Kidney epithelial cell (primary cell): ENCODE measurements at regions not wholly inside any gene's neighbourhood (a gene's known extent, or its start where the extent isn't known, plus 50 kb on each side); places are given as distances from the start of the nearest gene placed in this dataset.
A peak's percentile ranks its signal among the peaks of the same experiment; 100 is the strongest.
"Not testable (repeated sequence)": the region's sequence is repeated elsewhere in the genome, so short reads cannot be mapped to it uniquely, and the experiment has no call there.

ENCODE experiments used
- DNase-seq: peaks from one replicate; pipeline ENCODE4 v3.0.0-alpha.2; 2010; ENCODE audit warnings: low read depth
- H3K27me3 ChIP-seq: 2 replicates; pipeline ENCODE4 v1.6.0; 2011; ENCODE audit warnings: low read length; ENCODE audit not compliant: control insufficient read depth, insufficient read depth
- H3K36me3 ChIP-seq: 2 replicates; pipeline ENCODE4 v1.5.1; 2011; ENCODE audit warnings: low read length; ENCODE audit not compliant: control insufficient read depth, insufficient read depth
- H3K4me3 ChIP-seq: 2 replicates; pipeline ENCODE4 v1.5.1; 2011; ENCODE audit warnings: low read depth, mild to moderate bottlenecking, control low read depth, low read length
- CTCF ChIP-seq: IDR thresholded peaks from 2 replicates; pipeline ENCODE4 v1.5.1; 2011; ENCODE audit warnings: mild to moderate bottlenecking, moderate library complexity, low read length, control low read depth, inconsistent platforms; ENCODE audit not compliant: insufficient read depth, poor library complexity, severe bottlenecking

- Histone ChIP-seq H3K27me3 (no peaks in the 10 kb centered on the region), H3K4me3 (no peak overlapping the region), H3K36me3 (no peaks in the 10 kb centered on the region)
- TF ChIP-seq CTCF, result no peak
- no peak for DNase-seq
Measured at GRCh38 chr7:122248472-122248871, 56.1 kb downstream of the FEZF1 start.

- H3K4me3 ChIP-seq, DNase-seq, H3K36me3 ChIP-seq, H3K27me3 ChIP-seq: not testable (repeated sequence)
Measured at GRCh38 chr7:122238729-122239128, 65.8 kb downstream of the FEZF1 start.

- DNase-seq, H3K4me3 ChIP-seq, H3K27me3 ChIP-seq, H3K36me3 ChIP-seq: not testable (repeated sequence)
Measured at GRCh38 chr7:122238297-122238696, 66.3 kb downstream of the FEZF1 start.

- no peaks in the 10 kb centered on the region for H3K27me3 ChIP-seq
- no peaks in the 10 kb centered on the region for H3K36me3 ChIP-seq
- no peak for TF ChIP-seq CTCF
- DNase-seq, result no peak
- H3K4me3 ChIP-seq, result no peak overlapping the region
Measured at GRCh38 chr7:122225874-122226273, 78.7 kb downstream of the FEZF1 start.

GRCh38 chr7:122219253-122219865 lies 75.3 kb upstream of the AASS start:
- H3K36me3 ChIP-seq, result no peaks in the 10 kb centered on the region
- no peak for DNase-seq
- H3K27me3 ChIP-seq, result no peaks in the 10 kb centered on the region
- no peak overlapping the region for H3K4me3 ChIP-seq
- TF ChIP-seq CTCF, result peak; percentile 55

- no peaks in the 10 kb centered on the region for H3K36me3 ChIP-seq
- TF ChIP-seq CTCF, result no peak
- DNase-seq, result no peak
- no peak overlapping the region for H3K4me3 ChIP-seq
- H3K27me3 ChIP-seq, result no peaks in the 10 kb centered on the region
Measured at GRCh38 chr7:122217125-122217524, 73.1 kb upstream of the AASS start.

- DNase-seq, result no peak
- Histone ChIP-seq H3K4me3 (no peak overlapping the region), H3K27me3 (no peaks in the 10 kb centered on the region), H3K36me3 (no peaks in the 10 kb centered on the region)
- no peak for TF ChIP-seq CTCF
Measured at GRCh38 chr7:122212754-122213153, 68.7 kb upstream of the AASS start.
